ENCODE measurements at regions not wholly inside any gene's neighbourhood (a gene's known extent, or its start where the extent isn't known, plus 50 kb on each side); places are given as distances from the start of the nearest gene placed in this dataset.

DNA sequence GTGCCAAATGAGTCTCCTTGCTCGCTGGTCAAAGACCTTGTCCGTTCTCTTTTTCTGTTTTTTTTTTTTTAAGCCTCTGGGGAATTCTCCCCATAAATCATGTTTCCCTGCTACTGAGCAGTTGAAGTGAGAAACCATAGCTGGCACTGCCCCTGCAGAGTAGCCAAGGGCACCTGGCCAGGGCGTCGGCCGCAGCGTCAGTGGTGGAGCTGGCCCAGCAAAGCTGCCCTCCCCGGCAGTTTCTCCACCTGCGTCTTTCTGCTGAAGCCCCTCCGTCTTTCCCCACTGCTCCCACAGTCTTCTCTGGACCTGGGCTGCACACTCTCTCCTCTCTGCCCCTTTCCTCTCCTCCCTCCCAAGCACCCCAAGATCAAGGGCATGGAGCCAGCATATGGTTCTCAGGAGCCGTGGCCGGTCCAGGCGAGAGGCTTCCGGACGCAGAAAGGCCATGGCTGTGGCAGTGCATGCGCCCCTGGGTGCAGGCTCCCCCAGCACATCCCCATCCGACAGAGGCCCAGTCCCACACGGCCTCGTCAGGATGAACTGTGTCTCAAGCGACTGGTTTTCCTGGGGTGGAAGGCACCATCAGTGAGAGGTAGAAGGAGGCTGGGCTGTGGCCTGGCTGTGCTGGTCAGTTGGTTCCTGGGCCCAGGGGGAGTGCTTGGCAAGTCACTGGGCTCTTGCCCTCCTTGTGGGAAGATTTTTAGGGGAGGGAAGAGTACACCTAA lies 218.1 kb downstream of the ERMARD start:
- TF ChIP-seq, protein P1, sequence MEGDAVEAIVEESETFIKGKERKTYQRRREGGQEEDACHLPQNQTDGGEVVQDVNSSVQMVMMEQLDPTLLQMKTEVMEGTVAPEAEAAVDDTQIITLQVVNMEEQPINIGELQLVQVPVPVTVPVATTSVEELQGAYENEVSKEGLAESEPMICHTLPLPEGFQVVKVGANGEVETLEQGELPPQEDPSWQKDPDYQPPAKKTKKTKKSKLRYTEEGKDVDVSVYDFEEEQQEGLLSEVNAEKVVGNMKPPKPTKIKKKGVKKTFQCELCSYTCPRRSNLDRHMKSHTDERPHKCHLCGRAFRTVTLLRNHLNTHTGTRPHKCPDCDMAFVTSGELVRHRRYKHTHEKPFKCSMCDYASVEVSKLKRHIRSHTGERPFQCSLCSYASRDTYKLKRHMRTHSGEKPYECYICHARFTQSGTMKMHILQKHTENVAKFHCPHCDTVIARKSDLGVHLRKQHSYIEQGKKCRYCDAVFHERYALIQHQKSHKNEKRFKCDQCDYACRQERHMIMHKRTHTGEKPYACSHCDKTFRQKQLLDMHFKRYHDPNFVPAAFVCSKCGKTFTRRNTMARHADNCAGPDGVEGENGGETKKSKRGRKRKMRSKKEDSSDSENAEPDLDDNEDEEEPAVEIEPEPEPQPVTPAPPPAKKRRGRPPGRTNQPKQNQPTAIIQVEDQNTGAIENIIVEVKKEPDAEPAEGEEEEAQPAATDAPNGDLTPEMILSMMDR (IDR thresholded peaks at IDR 0.05) = no peak
- no peak for TF ChIP-seq EP300 (IDR thresholded peaks at IDR 0.05)

Data from esophagus muscularis mucosa (tissue), 3 donors.